Right renal pelvis (tissue), 4 donors: ENCODE measurements at regions not wholly inside any gene's neighbourhood (a gene's known extent, or its start where the extent isn't known, plus 50 kb on each side); places are given as distances from the start of the nearest gene placed in this dataset.
A peak's percentile ranks its signal among the peaks of the same experiment; 100 is the strongest.
"Not testable (repeated sequence)": the region's sequence is repeated elsewhere in the genome, so short reads cannot be mapped to it uniquely, and the experiment has no call there.

ENCODE experiments used
- DNase-seq, 4 donors: peaks; one replicate each; pipeline ENCODE4 v3.0.0-alpha.2; 2013; ENCODE audit warnings: low read depth in 4 of 4, low spot score in 3 of 4, missing footprints in 1 of 4

GRCh38 chrY:18599606-18600005 is 53.1 kb downstream of the HSFY1 start:
- DNase-seq, result not testable (repeated sequence)

GRCh38 chrY:18601287-18601686 is 54.8 kb downstream of the HSFY1 start:
- not testable (repeated sequence) for DNase-seq

- DNase-seq, result not testable (repeated sequence)
These were observed 59.7 kb downstream of the HSFY1 start for GRCh38 chrY:18606251-18606650.

GRCh38 chrY:18608205-18608604 is 61.7 kb downstream of the HSFY1 start:
- DNase-seq, result not testable (repeated sequence)

GRCh38 chrY:18615809-18616208 is 69.3 kb downstream of the HSFY1 start:
- not testable (repeated sequence) for DNase-seq

GRCh38 chrY:18629805-18630516 is 83.4 kb downstream of the HSFY1 start:
- DNase-seq, result not testable (repeated sequence)

- not testable (repeated sequence) for DNase-seq
These were observed 84.1 kb downstream of the HSFY1 start for GRCh38 chrY:18630571-18630970.

GRCh38 chrY:18631610-18632009 is 85.1 kb downstream of the HSFY1 start:
- DNase-seq, result not testable (repeated sequence)

- DNase-seq, result no peak
These were observed 104.2 kb downstream of the HSFY1 start for GRCh38 chrY:18650746-18651145.

GRCh38 chrY:18664559-18664958 is 109.0 kb downstream of the HSFY2 start:
- no peak for DNase-seq

GRCh38 chrY:18669790-18670189 is 103.7 kb downstream of the HSFY2 start:
- DNase-seq, result peak in 1 of 4 donors; percentile 3

- no peak for DNase-seq
These were observed 101.6 kb downstream of the HSFY2 start for GRCh38 chrY:18671970-18672369.

GRCh38 chrY:18686027-18686426 is 87.5 kb downstream of the HSFY2 start:
- not testable (repeated sequence) for DNase-seq

- not testable (repeated sequence) for DNase-seq
These were observed 85.2 kb downstream of the HSFY2 start for GRCh38 chrY:18688362-18688761.

- DNase-seq, result not testable (repeated sequence)
These were observed 84.1 kb downstream of the HSFY2 start for GRCh38 chrY:18689420-18689819.

- not testable (repeated sequence) for DNase-seq
These were observed 83.5 kb downstream of the HSFY2 start for GRCh38 chrY:18689890-18690593.

- DNase-seq, result not testable (repeated sequence)
These were observed 76.7 kb downstream of the HSFY2 start for GRCh38 chrY:18696788-18697187.

GRCh38 chrY:18704198-18704597 is 69.3 kb downstream of the HSFY2 start:
- not testable (repeated sequence) for DNase-seq

- not testable (repeated sequence) for DNase-seq
These were observed 61.8 kb downstream of the HSFY2 start for GRCh38 chrY:18711785-18712184.

GRCh38 chrY:18713760-18714159 is 59.8 kb downstream of the HSFY2 start:
- not testable (repeated sequence) for DNase-seq

GRCh38 chrY:18718714-18719113 is 54.8 kb downstream of the HSFY2 start:
- DNase-seq, result not testable (repeated sequence)

- not testable (repeated sequence) for DNase-seq
These were observed 53.1 kb downstream of the HSFY2 start for GRCh38 chrY:18720395-18720794.
